GM03348 (cell line): ENCODE measurements at regions not wholly inside any gene's neighbourhood (a gene's known extent, or its start where the extent isn't known, plus 50 kb on each side); places are given as distances from the start of the nearest gene placed in this dataset.

Source experiments
- DNase-seq: peaks from one replicate; pipeline ENCODE4 v3.0.0; 2012; ENCODE audit warnings: low spot score

- peak; percentile 21 for DNase-seq
Observed at GRCh38 chr4:177573507-177573906, 131.3 kb upstream of the AGA start.

- DNase-seq = no peak
Observed at GRCh38 chr4:177574446-177574845, 132.2 kb upstream of the AGA start.

- DNase-seq = no peak
Observed at GRCh38 chr4:177579649-177580048, 137.4 kb upstream of the AGA start.

GRCh38 chr4:177582992-177583391, 140.8 kb upstream of the AGA start:
- DNase-seq = no peak

- DNase-seq = no peak
Observed at GRCh38 chr4:177587989-177588388, 145.8 kb upstream of the AGA start.

GRCh38 chr4:177595386-177595785, 153.1 kb upstream of the AGA start:
- DNase-seq = no peak

- peak; percentile 63 for DNase-seq
Observed at GRCh38 chr4:177596035-177596434, 153.8 kb upstream of the AGA start.

GRCh38 chr4:177596991-177597390, 154.8 kb upstream of the AGA start:
- DNase-seq = no peak

GRCh38 chr4:177605252-177605651, 163.0 kb upstream of the AGA start:
- no peak for DNase-seq

GRCh38 chr4:177607111-177607573, 164.9 kb upstream of the AGA start:
- DNase-seq = no peak

GRCh38 chr4:177611974-177612664, 169.9 kb upstream of the AGA start:
- no peak for DNase-seq

- DNase-seq = no peak
Observed at GRCh38 chr4:177612684-177613083, 170.4 kb upstream of the AGA start.

- no peak for DNase-seq
Observed at GRCh38 chr4:177632481-177632880, 190.2 kb upstream of the AGA start.

- no peak for DNase-seq
Observed at GRCh38 chr4:177638871-177639270, 196.6 kb upstream of the AGA start.

GRCh38 chr4:177640864-177641263, 198.6 kb upstream of the AGA start:
- no peak for DNase-seq

GRCh38 chr4:177660223-177660622, 218.0 kb upstream of the AGA start:
- no peak for DNase-seq

- no peak for DNase-seq
Observed at GRCh38 chr4:177667687-177668086, 225.4 kb upstream of the AGA start.

GRCh38 chr4:177671387-177671786, 229.2 kb upstream of the AGA start:
- DNase-seq = no peak

- no peak for DNase-seq
Observed at GRCh38 chr4:177671845-177672244, 229.6 kb upstream of the AGA start.

- DNase-seq = no peak
Observed at GRCh38 chr4:177673985-177674489, 231.8 kb upstream of the AGA start.

- no peak for DNase-seq
Observed at GRCh38 chr4:177680308-177680707, 238.1 kb upstream of the AGA start.

- no peak for DNase-seq
Observed at GRCh38 chr4:177681902-177682301, 239.7 kb upstream of the AGA start.

GRCh38 chr4:177687117-177687516, 244.9 kb upstream of the AGA start:
- DNase-seq = no peak

GRCh38 chr4:177692907-177693306, 250.7 kb upstream of the AGA start:
- DNase-seq = no peak
